Activated B cell treated with CpG ODN at 0.5 μM for 24 hours (primary cell): ENCODE measurements at regions not wholly inside any gene's neighbourhood (a gene's known extent, or its start where the extent isn't known, plus 50 kb on each side); places are given as distances from the start of the nearest gene placed in this dataset.

ENCODE experiments used
- ATAC-seq: fragments of 200-7000 bp; cut with Tn5 transposase; one replicate; pipeline ENCODE4 v1.10.0; 2021; ENCODE audit warnings: low read depth, mild to moderate bottlenecking, moderate library complexity
- CTCF ChIA-PET: fragments of 350-600 bp; sonication (Branson Sonifier 250); formaldehyde crosslinking; loops from one replicate; lab custom pipeline; 2021; ENCODE audit warnings: antibody characterized with exemption; lab: Charles Lee
- POLR2A ChIA-PET: fragments of 350-600 bp; sonication (Branson Sonifier 250); formaldehyde crosslinking; loops from one replicate; lab custom pipeline; 2021; ENCODE audit warnings: antibody characterized with exemption; lab: Charles Lee
- DNase-seq: peaks from one replicate; pipeline ENCODE4 v3.0.0; 2022
- H3K27ac Mint-ChIP-seq: one replicate; pipeline ENCODE4 v1.8.0; 2020; ENCODE audit warnings: mixed read lengths
- H3K27me3 Mint-ChIP-seq: one replicate; pipeline ENCODE4 v1.8.0; 2021; ENCODE audit warnings: mixed read lengths
- H3K36me3 Mint-ChIP-seq: one replicate; pipeline ENCODE4 v1.8.0; 2021; ENCODE audit warnings: low read depth, mixed read lengths
- H3K4me1 Mint-ChIP-seq: one replicate; pipeline ENCODE4 v1.8.0; 2021; ENCODE audit warnings: mixed read lengths
- H3K4me3 Mint-ChIP-seq: one replicate; pipeline ENCODE4 v1.8.0; 2020; ENCODE audit warnings: mild to moderate bottlenecking, mixed read lengths
- H3K9me3 Mint-ChIP-seq: one replicate; pipeline ENCODE4 v1.8.0; 2020; ENCODE audit warnings: mixed read lengths
- intact Hi-C: fragments of 100-400 bp; cut with micrococcal nuclease; formaldehyde crosslinking; loops from one replicate; pipeline ENCODE4 v1.15.1; 2024
- TF ChIP-seq, protein P1 (sequence below): fragments of 200-600 bp; IDR thresholded peaks from one replicate; pipeline ENCODE4 v1.8.0; 2022; ENCODE audit warnings: antibody characterized with exemption, mild to moderate bottlenecking

DNA sequence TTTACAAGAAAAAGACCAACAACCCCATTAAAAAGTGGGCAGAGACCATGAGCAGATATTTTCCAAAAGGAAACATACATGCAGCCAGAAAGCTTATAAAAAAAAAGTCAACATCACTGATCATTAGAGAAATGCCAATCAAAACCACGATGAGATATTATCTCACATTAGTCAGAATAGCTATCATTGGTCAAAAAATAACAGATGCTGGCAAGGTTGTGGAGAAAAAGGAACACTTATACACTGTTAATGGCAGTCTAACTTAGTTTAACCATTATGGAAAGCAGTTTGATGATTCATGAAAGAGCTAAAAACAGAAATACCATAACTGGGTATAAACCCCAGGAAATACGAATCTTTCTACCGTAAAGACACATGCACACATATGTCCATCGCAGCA, 76.3 kb downstream of the SUCNR1 start:
- Mint-ChIP-seq H3K4me3 (no peak overlapping the region), H3K27ac (no peak overlapping the region), H3K9me3 (no peaks in the 10 kb centered on the region), H3K27me3 (peaks cover 3% of the 10 kb centered on the region), H3K36me3 (no peaks in the 10 kb centered on the region), H3K4me1 (no peaks in the 10 kb centered on the region)
- TF ChIP-seq, protein P1, sequence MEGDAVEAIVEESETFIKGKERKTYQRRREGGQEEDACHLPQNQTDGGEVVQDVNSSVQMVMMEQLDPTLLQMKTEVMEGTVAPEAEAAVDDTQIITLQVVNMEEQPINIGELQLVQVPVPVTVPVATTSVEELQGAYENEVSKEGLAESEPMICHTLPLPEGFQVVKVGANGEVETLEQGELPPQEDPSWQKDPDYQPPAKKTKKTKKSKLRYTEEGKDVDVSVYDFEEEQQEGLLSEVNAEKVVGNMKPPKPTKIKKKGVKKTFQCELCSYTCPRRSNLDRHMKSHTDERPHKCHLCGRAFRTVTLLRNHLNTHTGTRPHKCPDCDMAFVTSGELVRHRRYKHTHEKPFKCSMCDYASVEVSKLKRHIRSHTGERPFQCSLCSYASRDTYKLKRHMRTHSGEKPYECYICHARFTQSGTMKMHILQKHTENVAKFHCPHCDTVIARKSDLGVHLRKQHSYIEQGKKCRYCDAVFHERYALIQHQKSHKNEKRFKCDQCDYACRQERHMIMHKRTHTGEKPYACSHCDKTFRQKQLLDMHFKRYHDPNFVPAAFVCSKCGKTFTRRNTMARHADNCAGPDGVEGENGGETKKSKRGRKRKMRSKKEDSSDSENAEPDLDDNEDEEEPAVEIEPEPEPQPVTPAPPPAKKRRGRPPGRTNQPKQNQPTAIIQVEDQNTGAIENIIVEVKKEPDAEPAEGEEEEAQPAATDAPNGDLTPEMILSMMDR: no peak
- ChIA-PET CTCF (no interaction called here), POLR2A (no interaction called here)
- no peak for DNase-seq
- intact Hi-C loops: no loop called here
- no peak for ATAC-seq

DNA sequence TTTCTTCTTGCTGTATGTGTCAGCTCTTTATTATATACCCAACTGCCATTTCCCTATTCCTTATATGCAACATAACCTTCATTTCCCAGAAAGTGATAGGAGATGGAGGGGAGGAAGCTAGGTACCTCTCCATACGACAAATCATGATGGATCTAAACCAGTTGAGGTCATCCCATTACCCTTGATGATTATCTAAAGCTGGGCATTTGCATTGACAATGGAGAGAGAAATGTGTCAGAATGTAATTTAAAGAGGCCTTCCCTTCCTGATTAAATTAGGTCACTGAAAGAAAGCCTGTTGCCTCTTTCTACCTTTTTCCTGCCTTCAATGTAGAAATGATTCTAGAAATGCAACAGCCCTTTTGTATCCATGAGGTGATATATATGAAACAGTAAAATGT, 81.9 kb downstream of the SUCNR1 start:
- DNase-seq (no peak), ATAC-seq (no peak)
- ChIA-PET CTCF (no interaction called here), POLR2A (no interaction called here)
- Mint-ChIP-seq H3K9me3 (no peaks in the 10 kb centered on the region), H3K36me3 (no peaks in the 10 kb centered on the region), H3K4me3 (no peak overlapping the region), H3K4me1 (no peaks in the 10 kb centered on the region), H3K27ac (no peak overlapping the region), H3K27me3 (no peaks in the 10 kb centered on the region)
- TF ChIP-seq, protein P1: no peak
- intact Hi-C loops: no loop called here

DNA sequence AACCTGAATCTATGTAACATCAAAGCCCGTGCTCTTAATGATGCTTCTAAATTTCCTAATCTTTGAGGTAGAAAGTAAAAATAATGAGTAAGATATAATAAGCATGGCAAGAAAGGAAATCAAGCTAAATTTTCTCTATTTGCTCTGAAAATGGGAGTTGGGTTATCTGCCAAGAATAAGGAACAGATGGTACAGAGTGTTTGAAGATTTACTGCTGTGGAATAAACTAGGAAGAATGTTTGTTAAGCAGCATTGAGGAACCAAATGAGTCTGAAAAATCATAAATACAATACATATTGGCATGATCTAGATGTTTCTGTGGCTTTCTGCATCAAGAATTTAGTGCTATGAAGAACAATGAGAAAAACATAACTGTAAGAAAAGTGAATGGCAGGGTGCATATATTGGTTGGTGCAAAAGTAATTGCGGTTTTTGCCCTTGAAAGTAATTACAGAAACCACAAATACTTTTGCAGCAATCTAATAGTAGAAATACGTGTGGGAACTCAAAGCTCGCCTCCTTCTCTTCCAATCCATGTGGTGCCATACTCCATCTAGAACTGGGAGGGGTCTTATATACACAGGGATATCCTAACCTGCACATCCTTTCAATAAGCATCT, 87.6 kb downstream of the SUCNR1 start:
- peaks cover 6% of the 10 kb centered on the region for H3K27me3 Mint-ChIP-seq
- TF ChIP-seq, protein P1: no peak
- H3K4me1 Mint-ChIP-seq: no peaks in the 10 kb centered on the region
- H3K27ac Mint-ChIP-seq: no peak overlapping the region
- intact Hi-C loops: no loop called here
- ATAC-seq: no peak
- no peaks in the 10 kb centered on the region for H3K9me3 Mint-ChIP-seq
- no peaks in the 10 kb centered on the region for H3K36me3 Mint-ChIP-seq
- no peak overlapping the region for H3K4me3 Mint-ChIP-seq
- ChIA-PET POLR2A (no interaction called here), CTCF (no interaction called here)
- DNase-seq: no peak

DNA sequence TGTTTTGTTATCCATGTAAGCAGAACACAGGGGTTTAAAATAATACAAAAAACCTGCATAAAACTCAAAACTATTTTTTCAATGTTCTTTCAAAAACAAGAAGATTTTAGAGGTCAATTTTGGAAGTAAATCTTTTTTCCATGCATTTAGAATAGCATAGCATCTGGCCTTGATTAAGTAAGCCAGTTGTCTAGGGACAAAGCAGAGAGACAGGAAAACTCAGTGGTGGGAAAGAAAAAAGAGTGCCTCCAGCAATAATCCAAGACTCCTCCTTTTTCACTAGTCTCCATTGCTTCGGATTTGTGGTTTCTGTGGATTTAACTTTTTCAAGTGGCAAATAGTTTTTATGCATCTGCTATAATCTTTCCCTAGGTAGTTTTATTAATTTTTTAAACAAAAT, 88.9 kb downstream of the SUCNR1 start:
- Mint-ChIP-seq H3K36me3 (no peaks in the 10 kb centered on the region), H3K27ac (no peak overlapping the region), H3K9me3 (no peaks in the 10 kb centered on the region), H3K4me1 (no peaks in the 10 kb centered on the region), H3K27me3 (peaks cover 8% of the 10 kb centered on the region), H3K4me3 (no peak overlapping the region)
- no peak for DNase-seq
- ChIA-PET POLR2A (no interaction called here), CTCF (no interaction called here)
- intact Hi-C loops: no loop called here
- TF ChIP-seq, protein P1: no peak
- ATAC-seq: no peak

DNA sequence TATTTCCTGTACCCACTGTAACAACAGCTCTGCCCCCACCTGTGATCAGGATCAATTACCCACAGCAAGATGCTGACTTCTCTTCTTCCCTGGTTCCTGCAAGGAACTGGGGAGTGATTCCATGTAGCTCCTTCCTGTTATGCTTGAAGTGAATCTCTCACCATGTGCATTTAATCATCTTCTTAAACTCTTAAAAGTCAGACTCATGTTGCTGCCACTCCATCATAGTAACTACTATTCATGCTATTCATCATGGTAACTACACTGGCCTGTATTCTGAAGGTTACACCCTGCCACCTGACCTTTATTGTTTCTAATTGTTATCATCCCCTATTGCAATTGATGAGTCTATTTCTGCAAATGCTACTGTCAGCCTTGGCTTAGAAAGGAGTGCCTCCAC, 89.5 kb downstream of the SUCNR1 start:
- CTCF ChIA-PET: no interaction called here
- POLR2A ChIA-PET: interaction anchor here (0.5 kb wide), 1 partner anchor 583 kb away, joined by 3 read pairs; no protein-coding TSS in a partner anchor

More for the DNA sequence above, 89.5 kb downstream of the SUCNR1 start:
- peaks cover 8% of the 10 kb centered on the region for H3K27me3 Mint-ChIP-seq
- DNase-seq (no peak), ATAC-seq (no peak)
- H3K27ac Mint-ChIP-seq: no peak overlapping the region
- intact Hi-C loops: no loop called here
- no peaks in the 10 kb centered on the region for H3K4me1 Mint-ChIP-seq
- H3K36me3 Mint-ChIP-seq: no peaks in the 10 kb centered on the region
- H3K9me3 Mint-ChIP-seq: peaks cover under 1% of the 10 kb centered on the region
- TF ChIP-seq, protein P1: no peak
- no peak overlapping the region for H3K4me3 Mint-ChIP-seq
